PC-9 (cell line): ENCODE measurements at regions not wholly inside any gene's neighbourhood (a gene's known extent, or its start where the extent isn't known, plus 50 kb on each side); places are given as distances from the start of the nearest gene placed in this dataset.
A peak's percentile ranks its signal among the peaks of the same experiment; 100 is the strongest.

Experiments used
- BruUV-seq: library from RNA; stranded (reverse); fragments of 400-500 nt; replicated peaks from 2 replicates; lab custom pipeline; 2021; lab: Mats Ljungman, UMichigan
- CTCF ChIA-PET: fragments of 300-600 bp; sonication (Branson Sonifier 250); formaldehyde crosslinking; loops from one replicate; lab custom pipeline; 2022; ENCODE audit warnings: antibody characterized with exemption; lab: Charles Lee
- POLR2A ChIA-PET: fragments of 300-600 bp; sonication (Branson Sonifier 250); formaldehyde crosslinking; loops from one replicate; lab custom pipeline; 2022; ENCODE audit warnings: antibody characterized with exemption; ENCODE audit not compliant: unreplicated experiment; lab: Charles Lee
- DNase-seq, 2 experiments: peaks; one replicate each; pipeline versions ENCODE4 v3.0.0 to v3.0.0-alpha.2; 2015 to 2022; ENCODE audit warnings: mixed read lengths in 1 of 2
- H2AFZ ChIP-seq: fragments of 200-600 bp; sonication (generic); 2 replicates; pipeline ENCODE4 v1.8.1; 2017; ENCODE audit warnings: antibody characterized with exemption
- H3F3A ChIP-seq: fragments of 200-600 bp; sonication (generic); 2 replicates; pipeline ENCODE4 v1.8.1; 2017; ENCODE audit warnings: antibody characterized with exemption, mild to moderate bottlenecking, low read depth; ENCODE audit not compliant: insufficient read depth
- H3K27ac ChIP-seq: fragments of 200-600 bp; sonication (generic); 2 replicates; pipeline ENCODE4 v1.6.1; 2016; ENCODE audit warnings: mixed run types
- H3K27me3 ChIP-seq: fragments of 200-600 bp; sonication (generic); 2 replicates; pipeline ENCODE4 v1.6.1; 2016; ENCODE audit warnings: low read depth, mixed run types; ENCODE audit not compliant: insufficient read depth
- H3K36me3 ChIP-seq: fragments of 200-600 bp; sonication (generic); 2 replicates; pipeline ENCODE4 v1.6.1; 2016; ENCODE audit warnings: low read depth, mixed run types
- H3K4me1 ChIP-seq: fragments of 200-600 bp; sonication (generic); replicated peaks from 2 replicates; pipeline ENCODE4 v1.6.1; 2016; ENCODE audit warnings: mixed run types; ENCODE audit not compliant: insufficient read depth
- H3K4me2 ChIP-seq: fragments of 200-600 bp; sonication (generic); 2 replicates; pipeline ENCODE4 v1.6.1; 2017; ENCODE audit warnings: mixed run types
- H3K4me3 ChIP-seq: fragments of 200-600 bp; sonication (generic); 2 replicates; pipeline ENCODE4 v1.6.1; 2016; ENCODE audit warnings: mixed run types
- H3K79me2 ChIP-seq: fragments of 200-600 bp; sonication (generic); 2 replicates; pipeline ENCODE4 v1.6.1; 2017; ENCODE audit warnings: low read depth, mixed run types
- H3K9me2 ChIP-seq: fragments of 200-600 bp; sonication (generic); 2 replicates; pipeline ENCODE4 v1.8.1; 2017; ENCODE audit warnings: mild to moderate bottlenecking; ENCODE audit not compliant: insufficient read depth
- H3K9me3 ChIP-seq: fragments of 200-600 bp; sonication (generic); 2 replicates; pipeline ENCODE4 v1.8.1; 2016; ENCODE audit warnings: low read depth; ENCODE audit not compliant: insufficient read depth
- H4K20me1 ChIP-seq: fragments of 200-600 bp; sonication (generic); 2 replicates; pipeline ENCODE4 v1.8.1; 2017; ENCODE audit not compliant: insufficient read depth
- EZH2 ChIP-seq: fragments of 200-600 bp; sonication (generic); IDR thresholded peaks from 2 replicates; pipeline ENCODE4 v1.8.0; 2017; ENCODE audit warnings: antibody characterized with exemption, low read depth
- intact Hi-C: fragments of 100-400 bp; cut with micrococcal nuclease; formaldehyde crosslinking; loops from one replicate; pipeline ENCODE4 v1.10.0; 2022; ENCODE audit not compliant: unreplicated experiment
- TF ChIP-seq, protein P1 (sequence below): fragments of 200-600 bp; sonication (generic); conservative IDR thresholded peaks from 2 replicates; pipeline ENCODE4 v1.6.1; 2017; ENCODE audit warnings: mixed run types, antibody characterized with exemption, mild to moderate bottlenecking, moderate library complexity

DNA sequence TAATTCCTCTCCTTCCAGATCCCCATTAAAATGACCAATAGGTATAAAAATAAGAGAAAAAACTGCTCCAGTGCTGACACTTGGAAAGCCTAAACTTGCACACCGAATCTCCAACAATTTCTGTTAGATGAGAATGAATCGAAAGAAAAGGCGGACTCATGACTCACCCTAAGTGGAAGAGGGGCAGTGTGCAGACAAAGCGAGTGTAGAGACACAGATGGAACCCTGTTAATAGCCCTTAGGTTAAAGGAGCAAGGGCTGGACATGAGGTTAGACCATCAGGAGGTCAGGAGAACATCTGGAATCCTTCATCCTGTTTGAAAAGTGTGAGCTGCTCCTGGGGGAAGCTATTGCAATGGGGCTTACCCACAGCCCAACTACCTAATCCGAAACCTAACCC is 103.4 kb upstream of the GLI3 start:
- TF ChIP-seq, protein P1, sequence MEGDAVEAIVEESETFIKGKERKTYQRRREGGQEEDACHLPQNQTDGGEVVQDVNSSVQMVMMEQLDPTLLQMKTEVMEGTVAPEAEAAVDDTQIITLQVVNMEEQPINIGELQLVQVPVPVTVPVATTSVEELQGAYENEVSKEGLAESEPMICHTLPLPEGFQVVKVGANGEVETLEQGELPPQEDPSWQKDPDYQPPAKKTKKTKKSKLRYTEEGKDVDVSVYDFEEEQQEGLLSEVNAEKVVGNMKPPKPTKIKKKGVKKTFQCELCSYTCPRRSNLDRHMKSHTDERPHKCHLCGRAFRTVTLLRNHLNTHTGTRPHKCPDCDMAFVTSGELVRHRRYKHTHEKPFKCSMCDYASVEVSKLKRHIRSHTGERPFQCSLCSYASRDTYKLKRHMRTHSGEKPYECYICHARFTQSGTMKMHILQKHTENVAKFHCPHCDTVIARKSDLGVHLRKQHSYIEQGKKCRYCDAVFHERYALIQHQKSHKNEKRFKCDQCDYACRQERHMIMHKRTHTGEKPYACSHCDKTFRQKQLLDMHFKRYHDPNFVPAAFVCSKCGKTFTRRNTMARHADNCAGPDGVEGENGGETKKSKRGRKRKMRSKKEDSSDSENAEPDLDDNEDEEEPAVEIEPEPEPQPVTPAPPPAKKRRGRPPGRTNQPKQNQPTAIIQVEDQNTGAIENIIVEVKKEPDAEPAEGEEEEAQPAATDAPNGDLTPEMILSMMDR: no peak
- no peak for TF ChIP-seq EZH2
- BruUV-seq: no TSS peak
- no peak for DNase-seq

DNA sequence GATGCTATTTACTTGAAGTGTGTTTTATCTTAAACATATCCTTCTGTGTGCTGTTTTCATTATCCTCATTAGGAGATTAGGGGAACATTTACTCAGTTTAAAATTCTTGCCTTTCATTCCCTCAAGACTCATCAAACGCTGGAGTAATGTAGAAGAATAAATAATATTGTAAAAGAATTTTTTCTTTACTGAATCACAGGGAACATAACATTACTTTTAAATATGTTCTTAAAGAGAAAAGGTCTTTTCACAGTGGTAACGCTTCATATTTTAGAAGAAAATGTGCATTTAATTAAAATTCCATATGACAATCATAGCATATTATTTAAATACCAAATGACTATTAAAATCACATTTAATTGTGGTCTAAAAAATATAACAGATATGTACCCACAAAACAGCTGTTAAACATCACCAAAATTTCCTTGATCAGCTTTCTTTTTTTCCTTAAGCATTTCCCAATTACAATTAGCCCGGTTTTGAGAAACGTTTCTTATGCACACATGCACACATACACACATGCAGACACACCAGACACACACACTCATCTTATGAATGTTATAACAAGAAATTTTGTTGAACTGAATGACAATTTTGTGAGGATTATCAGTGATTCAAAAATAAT is 102.0 kb upstream of the GLI3 start:
- Histone ChIP-seq H3K27ac (no peak overlapping the region), H3K36me3 (no peaks in the 10 kb centered on the region), H4K20me1 (no peaks in the 10 kb centered on the region), H3K4me1 (no peaks in the 10 kb centered on the region), H2AFZ (no peak overlapping the region), H3K4me3 (no peak overlapping the region), H3K79me2 (no peaks in the 10 kb centered on the region), H3K9me3 (no peaks in the 10 kb centered on the region), H3F3A (no peaks in the 10 kb centered on the region), H3K27me3 (peaks cover 54% of the 10 kb centered on the region), H3K9me2 (no peaks in the 10 kb centered on the region), H3K4me2 (no peak overlapping the region)
- intact Hi-C loops: no loop called here
- ChIA-PET CTCF (no interaction called here), POLR2A (no interaction called here)
- DNase-seq: no peak
- no peak for TF ChIP-seq EZH2
- no TSS peak for BruUV-seq

More for the DNA sequence above, 103.4 kb upstream of the GLI3 start:
- H3K36me3 ChIP-seq: no peaks in the 10 kb centered on the region
- no peak overlapping the region for H3K4me3 ChIP-seq
- intact Hi-C loops: no loop called here
- H3F3A ChIP-seq: no peaks in the 10 kb centered on the region
- H4K20me1 ChIP-seq: no peaks in the 10 kb centered on the region
- H3K4me1 ChIP-seq: no peaks in the 10 kb centered on the region
- POLR2A ChIA-PET: no interaction called here
- no peaks in the 10 kb centered on the region for H3K9me3 ChIP-seq
- H2AFZ ChIP-seq: no peak overlapping the region
- no peaks in the 10 kb centered on the region for H3K9me2 ChIP-seq
- no peaks in the 10 kb centered on the region for H3K79me2 ChIP-seq
- 0 out of 2 replicates have a peak overlapping the region, but pooled peaks have one; percentile 3 for H3K4me2 ChIP-seq
- no peak overlapping the region for H3K27ac ChIP-seq
- H3K27me3 ChIP-seq: peaks cover 56% of the 10 kb centered on the region
- CTCF ChIA-PET: no interaction called here

DNA sequence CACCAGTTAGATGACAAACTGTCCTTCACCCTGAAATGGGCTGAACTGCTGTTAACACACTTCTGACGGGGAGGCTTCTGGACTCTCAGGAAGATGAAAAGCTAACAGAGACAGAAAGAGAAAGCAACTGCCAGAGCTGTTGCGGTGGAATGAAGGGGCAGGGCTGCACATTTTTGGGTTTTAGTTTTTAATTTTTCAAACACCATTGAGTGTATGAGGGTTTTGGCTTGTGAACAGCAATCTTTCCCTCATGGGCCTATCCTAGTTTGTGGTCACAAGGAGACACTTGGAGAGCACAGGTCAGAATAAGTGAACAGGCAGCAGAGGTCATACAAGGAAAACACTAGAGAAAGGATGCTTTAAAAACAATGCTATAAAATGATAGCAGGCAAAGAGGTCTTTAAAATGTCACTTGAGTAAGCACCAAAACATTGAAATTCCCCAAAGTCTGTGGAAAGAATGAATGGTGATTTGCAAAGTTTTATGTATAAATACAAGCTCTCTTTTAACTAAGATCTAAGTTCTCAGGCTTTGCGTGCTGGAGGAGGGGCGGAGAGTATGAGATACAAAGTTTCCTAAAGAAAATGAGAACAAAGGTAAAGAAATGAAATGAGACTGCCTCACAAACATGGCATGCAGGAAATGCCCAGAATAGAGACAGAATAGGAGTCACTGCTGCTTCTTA is 101.4 kb upstream of the GLI3 start:
- TF ChIP-seq, protein P1: no peak
- no peak for TF ChIP-seq EZH2
- DNase-seq: no peak
- intact Hi-C loops: no loop called here
- Histone ChIP-seq H3K27ac (no peak overlapping the region), H3K9me3 (no peaks in the 10 kb centered on the region), H3K79me2 (no peaks in the 10 kb centered on the region), H3K4me1 (no peaks in the 10 kb centered on the region), H3K9me2 (no peaks in the 10 kb centered on the region), H3K27me3 (peaks cover 48% of the 10 kb centered on the region), H3K4me3 (no peak overlapping the region), H4K20me1 (no peaks in the 10 kb centered on the region), H3K4me2 (no peak overlapping the region), H3K36me3 (no peaks in the 10 kb centered on the region), H2AFZ (no peak overlapping the region), H3F3A (no peaks in the 10 kb centered on the region)
- ChIA-PET CTCF (no interaction called here), POLR2A (no interaction called here)
- no TSS peak for BruUV-seq
